Stimulated activated naive B cell treated with anti-CD40 and anti-IgM and Interleukin-4, amounts not matched to agents 10 μg/mL and 1 μg/mL and 100 μg/mL, for 72 hours (primary cell): ENCODE measurements at regions not wholly inside any gene's neighbourhood (a gene's known extent, or its start where the extent isn't known, plus 50 kb on each side); places are given as distances from the start of the nearest gene placed in this dataset.

Experiments used
- ATAC-seq, 2 donors: fragments of 150-1000 bp; cut with Tn5 transposase; replicated peaks; 2 replicates each; pipeline ENCODE4 v1.10.0; 2021; ENCODE audit warnings: moderate library complexity in 1 of 2
- DNase-seq: peaks from one replicate; pipeline ENCODE4 v3.0.0; 2021
- H3K27ac Mint-ChIP-seq: one replicate; pipeline ENCODE4 v1.8.0; 2022; ENCODE audit warnings: mild to moderate bottlenecking, mixed read lengths
- H3K27me3 Mint-ChIP-seq, 2 donors: one replicate each; pipeline ENCODE4 v1.8.0; 2022; ENCODE audit warnings: mixed read lengths in 2 of 2
- H3K36me3 Mint-ChIP-seq, 2 donors: one replicate each; pipeline ENCODE4 v1.8.0; 2022; ENCODE audit warnings: mixed read lengths in 2 of 2, mild to moderate bottlenecking in 1 of 2
- H3K4me1 Mint-ChIP-seq, 2 donors: one replicate each; pipeline ENCODE4 v1.8.0; 2022; ENCODE audit warnings: mixed read lengths in 2 of 2, mild to moderate bottlenecking in 1 of 2
- H3K4me3 Mint-ChIP-seq, 2 donors: one replicate each; pipeline ENCODE4 v1.8.0; 2022; ENCODE audit warnings: mild to moderate bottlenecking in 2 of 2, mixed read lengths in 2 of 2, moderate library complexity in 1 of 2
- H3K9me3 Mint-ChIP-seq, 2 donors: one replicate each; pipeline ENCODE4 v1.8.0; 2022; ENCODE audit warnings: mixed read lengths in 2 of 2, mild to moderate bottlenecking in 1 of 2

DNA sequence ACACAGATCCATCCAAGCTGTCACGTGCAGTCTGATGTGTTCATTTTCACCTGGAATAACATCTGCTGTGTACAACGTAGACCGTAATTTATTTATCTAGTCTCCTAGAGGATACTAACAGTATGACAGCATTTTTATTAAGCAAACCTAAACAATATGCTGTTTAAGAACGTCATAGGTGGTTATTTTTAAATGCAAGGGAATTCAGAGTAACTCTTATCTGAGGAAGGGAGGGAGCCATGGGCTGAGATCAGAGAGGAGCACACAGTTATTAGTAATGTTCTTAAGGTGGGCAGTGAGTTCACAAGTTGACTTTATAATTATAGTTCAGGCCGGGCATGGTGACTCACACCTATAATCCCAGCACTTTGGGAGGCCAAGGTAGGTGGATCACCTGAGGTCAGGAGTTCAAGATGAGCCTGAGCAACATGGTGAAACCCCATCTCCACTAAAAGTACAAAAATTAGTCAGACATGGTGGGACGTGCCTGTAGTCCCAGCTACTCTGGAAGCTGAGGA is 193.6 kb downstream of the UACA start:
- H3K36me3 Mint-ChIP-seq, result peaks cover 3 to 5% of the 10 kb centered on the region in 2 donors
- H3K4me1 Mint-ChIP-seq, result peaks cover 0 to 2% of the 10 kb centered on the region in 2 donors
- ATAC-seq (no peak), DNase-seq (no peak)
- H3K27me3 Mint-ChIP-seq, result peaks cover 24 to 34% of the 10 kb centered on the region in 2 donors
- no peak overlapping the region for H3K27ac Mint-ChIP-seq
- H3K4me3 Mint-ChIP-seq, result no peak overlapping the region
- H3K9me3 Mint-ChIP-seq, result peaks cover 5 to 6% of the 10 kb centered on the region in 2 donors

DNA sequence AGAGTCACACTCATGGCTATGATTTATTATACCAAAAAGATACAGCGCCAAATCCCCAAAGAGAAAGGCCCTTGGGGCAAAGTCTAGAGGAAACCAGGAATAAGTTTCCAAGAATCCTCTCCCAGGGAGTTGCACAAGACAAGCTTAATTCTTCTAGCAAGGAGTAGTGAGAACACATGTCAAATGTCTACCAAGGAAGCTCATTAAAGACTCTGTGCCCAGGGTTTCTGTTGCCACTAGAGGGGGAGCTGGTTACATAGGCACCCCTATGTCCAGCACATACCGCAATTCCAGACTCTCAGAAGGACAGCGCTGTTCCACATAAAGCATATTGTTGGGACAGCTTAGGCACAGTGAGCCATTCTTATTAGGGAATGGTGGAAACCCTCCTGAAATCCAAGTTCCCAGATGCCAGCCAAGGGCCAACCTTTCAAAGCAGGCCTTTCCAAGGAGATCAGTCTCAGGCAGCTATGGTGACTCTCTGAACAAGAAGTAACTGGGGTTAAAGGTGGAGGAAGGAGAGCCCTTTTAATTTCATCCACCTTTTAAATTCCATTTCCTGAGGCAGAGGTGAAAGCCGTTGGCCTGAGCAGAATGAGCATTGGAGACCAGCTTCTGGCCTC is 194.2 kb downstream of the UACA start:
- ATAC-seq, result no peak
- Mint-ChIP-seq H3K36me3 (peaks cover 3% of the 10 kb centered on the region in 2 donors), H3K9me3 (peaks cover 2 to 3% of the 10 kb centered on the region in 2 donors), H3K4me1 (peaks cover 0 to 2% of the 10 kb centered on the region in 2 donors), H3K27me3 (peaks cover 18 to 30% of the 10 kb centered on the region in 2 donors), H3K27ac (no peak overlapping the region), H3K4me3 (no peak overlapping the region)
- no peak for DNase-seq

DNA sequence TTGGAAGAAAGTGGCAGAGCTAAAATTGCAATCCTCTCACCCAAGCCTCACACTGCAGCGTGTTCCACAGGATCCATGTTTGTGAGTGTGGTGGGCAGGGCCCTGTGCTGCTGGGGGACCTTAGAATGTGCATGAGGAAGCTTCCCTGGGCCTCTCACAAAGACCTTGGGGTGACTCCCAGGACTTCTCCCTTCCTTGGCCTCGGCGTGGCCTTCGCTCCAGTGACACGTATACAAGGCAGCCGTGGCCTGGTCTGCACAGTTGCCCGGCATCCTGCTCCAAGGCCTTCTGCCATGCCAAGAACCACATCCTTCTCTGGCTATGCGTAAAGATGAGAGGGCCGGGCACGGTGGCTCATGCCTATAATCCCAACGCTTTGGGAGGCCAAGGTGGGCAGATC is 196.4 kb downstream of the UACA start:
- Mint-ChIP-seq H3K4me1 (peaks cover 0 to 2% of the 10 kb centered on the region in 2 donors), H3K27ac (no peak overlapping the region), H3K27me3 (peaks cover 23 to 24% of the 10 kb centered on the region in 2 donors), H3K9me3 (no peaks in the 10 kb centered on the region), H3K4me3 (no peak overlapping the region), H3K36me3 (no peaks in the 10 kb centered on the region)
- no peak for ATAC-seq
- DNase-seq, result no peak

DNA sequence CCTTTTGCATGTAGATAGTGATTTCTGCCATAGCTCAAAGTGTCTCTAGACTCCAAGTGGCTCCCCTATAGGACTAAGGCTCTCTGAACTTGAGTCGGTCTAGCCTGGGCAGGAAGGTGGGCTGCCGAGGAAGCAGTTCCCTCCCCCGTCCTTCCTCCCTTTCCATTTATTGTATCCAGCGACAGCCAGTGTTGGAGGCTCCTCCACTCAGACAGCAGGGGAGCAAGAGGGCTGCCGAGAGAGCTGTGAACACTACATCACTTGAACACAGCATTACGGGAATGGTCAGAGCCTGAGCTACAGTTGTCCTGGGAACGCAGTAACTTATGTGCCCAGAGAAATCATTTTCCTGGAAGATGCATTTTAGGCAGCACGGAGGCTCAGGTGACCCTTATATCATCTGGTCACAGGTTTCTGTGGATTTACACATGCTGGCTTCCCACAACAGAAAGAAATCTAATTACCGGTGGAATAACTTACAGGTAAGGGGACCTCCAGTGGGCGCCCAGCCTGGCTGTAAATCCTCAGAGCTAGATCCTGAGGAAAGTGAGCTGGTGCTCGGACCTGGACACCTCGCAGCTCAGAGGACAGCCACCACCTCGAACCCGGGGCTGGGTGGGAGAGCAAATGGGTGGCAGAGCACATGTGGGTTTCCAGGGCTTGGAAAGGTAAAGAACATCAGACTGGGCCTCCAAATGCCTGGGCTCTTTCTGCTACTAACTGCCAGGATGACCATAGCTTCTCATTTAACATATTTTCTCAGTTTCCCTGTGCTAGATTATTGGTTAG is 197.1 kb downstream of the UACA start:
- ATAC-seq (no peak), DNase-seq (no peak)
- H3K36me3 Mint-ChIP-seq, result no peaks in the 10 kb centered on the region
- peaks cover 0 to 2% of the 10 kb centered on the region in 2 donors for H3K4me1 Mint-ChIP-seq
- peaks cover 31 to 32% of the 10 kb centered on the region in 2 donors for H3K27me3 Mint-ChIP-seq
- H3K4me3 Mint-ChIP-seq, result no peak overlapping the region
- no peak overlapping the region for H3K27ac Mint-ChIP-seq
- H3K9me3 Mint-ChIP-seq, result no peaks in the 10 kb centered on the region

DNA sequence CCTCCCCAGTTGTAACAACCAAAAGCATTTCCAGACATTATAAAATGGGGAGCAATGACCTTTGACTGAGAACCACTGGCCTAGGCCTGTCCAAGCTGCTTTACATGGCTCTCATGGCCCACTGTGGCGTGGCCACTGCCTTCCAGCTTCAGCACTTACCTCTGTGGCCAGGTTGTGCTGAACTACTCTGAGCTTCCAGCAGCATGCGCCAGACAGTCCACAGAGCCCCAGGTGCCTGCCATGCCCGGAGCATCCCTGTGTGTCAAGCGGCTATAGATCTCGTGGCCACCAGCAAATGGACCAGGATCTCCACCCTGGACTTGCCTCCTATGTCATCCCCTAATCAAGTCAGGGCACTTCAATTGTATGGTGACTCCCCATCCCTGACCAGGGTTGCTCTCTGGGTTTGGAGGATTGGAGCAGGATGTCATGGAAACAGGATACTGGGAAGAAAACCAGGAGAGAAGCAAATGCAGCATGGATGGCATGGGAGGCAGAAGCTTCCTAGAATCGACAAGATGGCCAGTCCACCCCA is 199.7 kb downstream of the UACA start:
- ATAC-seq (no peak), DNase-seq (no peak)
- Mint-ChIP-seq H3K36me3 (no peaks in the 10 kb centered on the region), H3K4me3 (no peak overlapping the region), H3K27me3 (peaks cover 26 to 30% of the 10 kb centered on the region in 2 donors), H3K4me1 (no peaks in the 10 kb centered on the region), H3K9me3 (no peaks in the 10 kb centered on the region), H3K27ac (no peak overlapping the region)

DNA sequence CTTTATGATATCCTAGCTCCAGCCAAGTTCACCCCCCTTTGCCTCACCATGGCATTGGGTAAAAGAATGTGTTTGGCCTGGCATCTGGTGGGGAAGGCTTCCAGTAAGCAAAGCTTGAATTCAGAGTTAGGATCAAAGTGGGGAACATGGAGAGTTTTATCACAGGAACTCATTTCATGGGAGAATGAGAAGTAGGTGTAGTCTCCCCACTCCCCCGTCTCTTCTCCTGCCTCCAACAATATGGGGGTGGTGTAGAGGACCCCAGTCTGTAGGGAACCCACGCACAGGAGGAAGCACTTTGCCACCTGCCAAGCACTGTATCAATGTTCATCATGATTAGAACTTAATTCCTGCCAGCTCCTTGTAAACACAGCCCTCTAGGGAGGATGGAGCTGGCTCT is 200.5 kb downstream of the UACA start:
- no peak overlapping the region for H3K4me3 Mint-ChIP-seq
- no peak for DNase-seq
- no peaks in the 10 kb centered on the region for H3K36me3 Mint-ChIP-seq

DNA sequence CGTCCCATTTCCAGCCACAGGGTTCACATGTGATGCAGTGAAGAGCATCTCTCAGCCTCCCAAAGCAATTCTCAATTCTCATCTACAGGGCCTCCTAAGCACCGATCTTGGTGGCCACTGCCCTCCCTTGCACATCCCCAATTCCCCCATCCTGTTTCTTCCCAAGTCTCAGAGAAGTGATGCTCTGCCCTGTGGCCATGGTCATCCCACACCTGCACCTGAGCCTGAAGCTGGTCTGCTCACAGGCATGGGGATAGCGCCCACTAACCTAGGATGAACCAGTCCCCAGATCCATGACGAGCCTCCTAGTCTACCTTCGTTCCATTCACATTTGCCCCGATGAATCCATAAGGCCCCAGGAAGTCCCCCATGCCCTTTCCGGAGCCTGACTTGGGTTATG is 201.5 kb downstream of the UACA start:
- DNase-seq, result no peak
- no peak for ATAC-seq
- Mint-ChIP-seq H3K4me3 (no peak overlapping the region), H3K9me3 (no peaks in the 10 kb centered on the region), H3K4me1 (no peaks in the 10 kb centered on the region), H3K36me3 (no peaks in the 10 kb centered on the region), H3K27ac (no peak overlapping the region), H3K27me3 (peaks cover 22 to 26% of the 10 kb centered on the region in 2 donors)

More for the DNA sequence above, 200.5 kb downstream of the UACA start:
- no peaks in the 10 kb centered on the region for H3K9me3 Mint-ChIP-seq
- no peak for ATAC-seq
- H3K4me1 Mint-ChIP-seq, result no peaks in the 10 kb centered on the region
- H3K27me3 Mint-ChIP-seq, result peaks cover 26 to 27% of the 10 kb centered on the region in 2 donors
- H3K27ac Mint-ChIP-seq, result no peak overlapping the region

DNA sequence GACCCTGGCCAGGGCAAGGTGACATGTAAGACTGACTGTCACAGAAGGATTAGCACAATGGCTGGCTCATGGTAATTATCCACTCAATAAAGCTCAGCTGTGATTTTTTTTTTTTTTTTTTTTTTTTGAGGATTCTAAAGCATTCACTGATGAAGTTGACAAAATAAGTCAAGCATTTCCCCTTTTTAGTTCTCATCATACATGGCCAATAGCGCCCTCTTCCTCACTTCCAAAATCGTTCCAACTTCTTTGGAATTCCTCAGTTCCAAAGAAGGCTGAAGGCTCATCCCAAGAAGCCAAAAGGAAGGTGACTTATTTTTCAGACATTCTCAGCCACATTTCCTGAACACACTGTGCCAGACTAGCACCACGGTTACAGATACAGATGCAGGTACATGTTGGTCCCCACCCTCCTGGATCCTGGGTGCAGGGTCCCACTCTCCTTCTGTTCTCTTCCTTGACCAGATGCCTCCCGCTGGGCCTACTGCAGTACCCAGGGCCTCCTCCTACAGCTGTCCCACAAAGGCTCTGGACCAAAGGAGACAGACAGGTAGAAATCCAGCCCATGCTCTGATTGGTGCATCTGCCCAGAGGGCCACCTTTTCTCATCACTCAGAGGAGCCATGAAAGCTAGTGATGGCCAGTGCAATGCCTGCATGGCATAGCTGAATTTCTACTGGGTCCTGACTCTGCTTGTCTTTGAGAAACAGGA is 202.6 kb downstream of the UACA start:
- DNase-seq (no peak), ATAC-seq (no peak)
- Mint-ChIP-seq H3K9me3 (no peaks in the 10 kb centered on the region), H3K4me3 (no peak overlapping the region), H3K4me1 (no peaks in the 10 kb centered on the region), H3K36me3 (no peaks in the 10 kb centered on the region), H3K27ac (no peak overlapping the region), H3K27me3 (peaks cover 12 to 21% of the 10 kb centered on the region in 2 donors)

DNA sequence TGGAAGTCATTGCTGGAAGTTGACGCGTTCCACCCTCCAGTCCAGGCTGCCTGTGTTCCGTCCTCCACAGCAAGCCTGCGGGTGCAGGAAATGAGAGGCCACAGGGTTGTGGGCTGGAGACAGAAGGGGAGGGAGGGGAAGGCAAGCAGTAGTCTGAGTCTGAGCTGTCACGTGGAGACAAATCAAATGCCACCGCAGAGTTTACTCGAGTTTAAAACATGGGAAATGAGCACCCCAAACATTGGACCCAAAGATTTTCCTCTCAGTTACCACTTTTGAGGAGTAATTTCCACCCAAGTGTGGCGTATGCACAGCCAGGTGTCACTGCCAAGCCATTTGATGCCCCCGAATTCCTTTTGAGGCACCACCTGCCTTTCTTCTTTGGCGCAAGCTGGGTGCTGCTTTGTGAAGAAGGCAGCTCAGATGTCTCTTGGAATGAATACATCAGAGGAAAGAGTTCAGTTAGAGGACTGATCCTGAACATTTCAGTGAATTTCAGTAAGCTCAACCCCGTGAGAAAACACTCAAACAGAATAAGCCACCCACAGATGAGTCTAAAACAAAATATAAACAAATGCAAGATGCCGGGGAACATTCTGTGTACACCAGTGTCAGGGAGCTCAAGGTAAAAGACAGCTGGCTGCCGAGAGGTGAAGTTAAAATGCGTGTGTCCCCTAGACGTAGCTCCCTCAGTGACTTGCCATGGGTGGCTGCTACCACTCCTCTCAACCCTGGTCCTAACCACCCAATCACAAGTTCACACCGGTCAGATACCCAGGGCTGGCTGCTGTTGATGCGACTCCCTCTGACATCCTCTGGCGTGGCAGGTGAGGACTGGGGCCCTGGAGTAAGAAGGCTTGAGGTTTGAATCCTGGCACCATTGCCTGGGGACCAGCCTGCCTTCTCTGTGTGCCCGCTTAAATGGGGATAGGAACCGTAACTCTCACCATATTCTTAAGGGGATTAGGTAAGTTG is 203.8 kb downstream of the UACA start:
- no peak overlapping the region for H3K4me3 Mint-ChIP-seq
- H3K4me1 Mint-ChIP-seq, result no peaks in the 10 kb centered on the region
- no peak overlapping the region for H3K27ac Mint-ChIP-seq
- H3K9me3 Mint-ChIP-seq, result no peaks in the 10 kb centered on the region
- H3K36me3 Mint-ChIP-seq, result no peaks in the 10 kb centered on the region
- DNase-seq, result no peak
- peak; percentile 78 for ATAC-seq
- H3K27me3 Mint-ChIP-seq, result peaks cover 12 to 18% of the 10 kb centered on the region in 2 donors

DNA sequence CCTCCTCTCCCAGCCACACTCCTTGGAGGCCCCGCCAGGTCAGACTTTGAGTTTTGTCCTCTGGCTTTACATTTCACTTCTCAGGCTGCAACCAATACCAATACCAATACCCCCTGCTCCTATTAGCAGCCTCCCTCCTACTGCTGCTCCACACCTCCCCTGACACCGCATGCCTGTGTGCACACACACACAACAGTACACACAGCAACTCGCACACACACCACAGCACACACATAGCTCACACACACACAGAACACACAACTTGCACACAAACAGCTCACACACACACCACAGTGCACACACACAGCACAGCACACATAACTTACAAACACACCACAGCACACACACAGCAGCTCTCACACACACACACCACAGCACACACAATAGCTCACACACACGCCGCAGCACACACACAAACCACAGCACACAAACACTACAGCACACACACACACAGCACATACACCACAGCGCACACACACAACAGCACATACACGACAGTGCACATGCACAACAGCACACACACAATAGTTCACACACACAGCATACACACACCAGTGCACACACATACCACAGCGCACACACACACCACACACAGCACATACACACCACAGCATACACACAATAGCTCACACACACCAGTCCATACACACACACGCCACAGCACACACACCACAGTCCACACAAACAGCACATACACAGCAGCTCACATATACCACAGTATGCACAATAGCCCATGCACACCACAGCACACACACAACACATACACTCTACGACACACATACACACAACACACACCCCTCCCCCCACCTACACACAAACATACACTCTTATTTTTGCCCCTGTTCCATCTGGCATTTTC is 204.7 kb downstream of the UACA start:
- peak in 1 of 2 donors; percentile 10 for ATAC-seq
- no peaks in the 10 kb centered on the region for H3K36me3 Mint-ChIP-seq
- DNase-seq, result no peak

DNA sequence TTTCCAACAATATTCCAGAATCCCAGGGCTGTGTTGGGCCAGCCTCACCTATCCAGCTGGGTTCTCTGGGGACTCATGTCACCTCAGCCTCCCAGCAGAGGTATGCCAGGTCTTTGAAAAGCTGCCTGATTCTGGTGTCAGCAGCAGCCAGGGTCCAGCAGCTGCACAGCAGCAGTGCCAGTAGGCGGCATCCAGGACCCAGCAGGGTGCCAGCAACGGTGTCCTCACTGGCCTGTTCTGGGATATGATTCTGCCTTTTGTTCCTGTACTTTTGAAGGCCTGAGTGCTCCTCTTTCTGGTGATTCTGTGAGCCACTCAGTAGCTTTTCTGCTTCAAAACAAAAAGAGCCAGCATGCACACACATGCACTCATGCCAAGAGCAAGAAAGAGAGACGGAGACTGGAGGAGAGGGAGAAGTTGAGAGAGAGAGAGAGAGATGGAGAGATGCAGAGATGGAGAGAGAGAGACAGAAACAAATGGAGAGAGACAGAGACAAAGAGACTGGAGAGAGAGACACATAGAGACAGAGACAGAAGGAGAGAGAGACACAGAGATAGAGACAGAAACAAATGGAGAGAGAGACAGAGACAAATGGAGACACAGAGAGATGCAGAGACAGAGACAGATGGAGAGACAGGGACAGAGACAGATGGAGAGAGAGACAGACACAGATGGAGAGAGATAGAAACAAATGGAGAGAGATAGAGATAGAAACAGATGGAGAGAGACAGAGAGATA is 205.7 kb downstream of the UACA start:
- DNase-seq (no peak), ATAC-seq (no peak)
- Mint-ChIP-seq H3K27ac (no peak overlapping the region), H3K9me3 (no peaks in the 10 kb centered on the region), H3K27me3 (peaks cover 12% of the 10 kb centered on the region in 2 donors), H3K4me1 (no peaks in the 10 kb centered on the region), H3K4me3 (no peak overlapping the region), H3K36me3 (no peaks in the 10 kb centered on the region)

More for the DNA sequence above, 204.7 kb downstream of the UACA start:
- Mint-ChIP-seq H3K27me3 (peaks cover 12 to 14% of the 10 kb centered on the region in 2 donors), H3K4me3 (no peak overlapping the region), H3K4me1 (no peaks in the 10 kb centered on the region), H3K9me3 (no peaks in the 10 kb centered on the region), H3K27ac (no peak overlapping the region)

DNA sequence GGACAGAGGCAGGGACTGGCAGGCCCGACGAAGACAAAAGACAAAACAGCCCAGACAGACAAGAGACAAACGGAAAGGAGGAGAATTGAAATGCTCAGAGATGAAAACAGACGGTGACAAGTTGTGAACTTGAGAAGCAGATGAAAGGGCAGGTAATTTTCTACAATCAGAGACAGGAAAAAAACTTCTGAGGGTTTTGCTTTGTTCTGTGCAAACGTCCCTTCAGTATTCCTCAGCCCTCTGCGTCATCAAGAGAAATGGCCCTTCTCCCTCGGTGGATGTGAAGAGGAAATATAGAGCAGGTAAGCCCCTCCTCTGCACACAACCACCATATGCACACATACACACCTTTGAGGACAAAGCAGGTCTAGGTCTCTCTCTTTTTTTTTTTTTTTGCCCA is 206.6 kb downstream of the UACA start:
- H3K27ac Mint-ChIP-seq, result no peak overlapping the region
- H3K4me3 Mint-ChIP-seq, result no peak overlapping the region
- H3K27me3 Mint-ChIP-seq, result peaks cover 6 to 10% of the 10 kb centered on the region in 2 donors
- H3K4me1 Mint-ChIP-seq, result no peaks in the 10 kb centered on the region
- ATAC-seq, result no peak
- DNase-seq, result no peak
- no peaks in the 10 kb centered on the region for H3K36me3 Mint-ChIP-seq
- H3K9me3 Mint-ChIP-seq, result peaks cover 3 to 5% of the 10 kb centered on the region in 2 donors
